ENCODE measurements at regions not wholly inside any gene's neighbourhood (a gene's known extent, or its start where the extent isn't known, plus 50 kb on each side); places are given as distances from the start of the nearest gene placed in this dataset.
"Not testable (repeated sequence)": the region's sequence is repeated elsewhere in the genome, so short reads cannot be mapped to it uniquely, and the experiment has no call there.

- no peak for DNase-seq
Measured at GRCh38 chr1:198809247-198809646, 170.4 kb downstream of the PTPRC start.

GRCh38 chr1:198811449-198811848 lies 172.6 kb downstream of the PTPRC start:
- DNase-seq: no peak

GRCh38 chr1:198823626-198824025 lies 184.8 kb downstream of the PTPRC start:
- no peak for DNase-seq

- no peak for DNase-seq
Measured at GRCh38 chr1:198825254-198825653, 186.4 kb downstream of the PTPRC start.

GRCh38 chr1:198829356-198829755 lies 190.5 kb downstream of the PTPRC start:
- no peak for DNase-seq

GRCh38 chr1:198829944-198830343 lies 191.1 kb downstream of the PTPRC start:
- DNase-seq: no peak

- no peak for DNase-seq
Measured at GRCh38 chr1:198830412-198830811, 191.6 kb downstream of the PTPRC start.

GRCh38 chr1:198833706-198834503 lies 195.1 kb downstream of the PTPRC start:
- DNase-seq: no peak

- DNase-seq: peak; percentile 33
Measured at GRCh38 chr1:198837278-198838021, 198.6 kb downstream of the PTPRC start.

- DNase-seq: no peak
Measured at GRCh38 chr1:198838022-198838342, 199.1 kb downstream of the PTPRC start.

GRCh38 chr1:198841477-198841876 lies 202.6 kb downstream of the PTPRC start:
- DNase-seq: no peak

GRCh38 chr1:198842686-198843085 lies 203.8 kb downstream of the PTPRC start:
- no peak for DNase-seq

- no peak for DNase-seq
Measured at GRCh38 chr1:198845271-198845670, 206.4 kb downstream of the PTPRC start.

- no peak for DNase-seq
Measured at GRCh38 chr1:198845851-198846250, 207.0 kb downstream of the PTPRC start.

GRCh38 chr1:198846556-198846955 lies 207.7 kb downstream of the PTPRC start:
- DNase-seq: no peak

- DNase-seq: no peak
Measured at GRCh38 chr1:198848206-198848605, 209.4 kb downstream of the PTPRC start.

- no peak for DNase-seq
Measured at GRCh38 chr1:198848649-198849048, 209.8 kb downstream of the PTPRC start.

- DNase-seq: no peak
Measured at GRCh38 chr1:198849093-198849492, 210.3 kb downstream of the PTPRC start.

- DNase-seq: no peak
Measured at GRCh38 chr1:198850196-198850595, 211.4 kb downstream of the PTPRC start.

GRCh38 chr1:198850966-198851365 lies 212.1 kb downstream of the PTPRC start:
- not testable (repeated sequence) for DNase-seq

GRCh38 chr1:198856601-198857000 lies 217.8 kb downstream of the PTPRC start:
- DNase-seq: no peak

GRCh38 chr1:198858033-198858432 lies 219.2 kb downstream of the PTPRC start:
- DNase-seq: no peak

- no peak for DNase-seq
Measured at GRCh38 chr1:198860371-198860770, 221.5 kb downstream of the PTPRC start.

- DNase-seq: no peak
Measured at GRCh38 chr1:198861636-198862035, 222.8 kb downstream of the PTPRC start.

- DNase-seq: no peak
Measured at GRCh38 chr1:198864695-198865094, 225.9 kb downstream of the PTPRC start.

Data from NCI-H510A (cell line).